OCI-LY3 (cell line): ENCODE measurements at regions not wholly inside any gene's neighbourhood (a gene's known extent, or its start where the extent isn't known, plus 50 kb on each side); places are given as distances from the start of the nearest gene placed in this dataset.

Experiments used
- CTCF ChIP-seq: fragments of 200-600, 300-600 bp; sonication (generic); IDR thresholded peaks from 2 replicates; pipeline ENCODE4 v1.5.1; 2014; ENCODE audit warnings: antibody characterized with exemption, low read length, low read depth
- EZH2phosphoT487 ChIP-seq: fragments of 200-600 bp; shearing (Covaris generic); IDR thresholded peaks from 2 replicates; pipeline ENCODE4 v1.6.1; 2018; ENCODE audit warnings: antibody characterized with exemption, mixed run types, low read depth

GRCh38 chr14:81859046-81859445 lies 325.4 kb upstream of the SEL1L start:
- TF ChIP-seq CTCF (no peak), EZH2phosphoT487 (no peak)
